ENCODE measurements at regions not wholly inside any gene's neighbourhood (a gene's known extent, or its start where the extent isn't known, plus 50 kb on each side); places are given as distances from the start of the nearest gene placed in this dataset.

- TF ChIP-seq CTCF (conservative IDR thresholded peaks at IDR 0.05; ENCODE audit: low read depth, low read length): no peak
- H3K4me3 ChIP-seq (ENCODE audit: low read depth, low read length): no peak overlapping the region
- no peak for DNase-seq (ENCODE audit: low read depth)
These were observed 1325.9 kb upstream of the B3GALT2 start for GRCh38 chr1:194512345-194512744.

GRCh38 chr1:194503209-194503608, 1316.8 kb upstream of the B3GALT2 start:
- DNase-seq (ENCODE audit: low read depth): no peak
- H3K4me3 ChIP-seq (ENCODE audit: low read depth, low read length): no peak overlapping the region
- no peak for TF ChIP-seq CTCF (conservative IDR thresholded peaks at IDR 0.05; ENCODE audit: low read depth, low read length)

- no peak overlapping the region for H3K4me3 ChIP-seq (ENCODE audit: low read depth, low read length)
- no peak for DNase-seq (ENCODE audit: low read depth)
- no peak for TF ChIP-seq CTCF (conservative IDR thresholded peaks at IDR 0.05; ENCODE audit: low read depth, low read length)
These were observed 1309.0 kb upstream of the B3GALT2 start for GRCh38 chr1:194495434-194495833.

GRCh38 chr1:194487172-194487571, 1300.8 kb upstream of the B3GALT2 start:
- TF ChIP-seq CTCF (conservative IDR thresholded peaks at IDR 0.05; ENCODE audit: low read depth, low read length): no peak
- H3K4me3 ChIP-seq (ENCODE audit: low read depth, low read length): no peak overlapping the region
- DNase-seq (ENCODE audit: low read depth): no peak

DNA sequence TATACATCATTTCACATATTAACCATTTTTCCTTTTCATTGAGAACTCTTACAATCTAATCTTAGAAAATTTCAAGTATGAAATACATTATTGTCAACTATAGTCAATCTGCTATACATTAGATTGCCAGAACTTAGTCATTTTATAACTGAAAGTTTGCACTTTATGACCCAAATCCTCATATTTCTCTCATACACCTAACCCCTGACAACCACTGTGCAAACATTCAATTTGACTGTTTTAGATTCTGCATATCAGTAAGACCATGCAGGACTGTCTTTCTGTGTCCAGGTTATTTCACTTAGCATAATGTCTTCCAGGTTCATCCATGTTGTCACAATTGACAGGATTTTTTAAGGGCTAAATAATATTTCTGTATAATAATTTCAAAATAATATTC, 1299.0 kb upstream of the B3GALT2 start:
- no peak for DNase-seq (ENCODE audit: low read depth)
- no peak for TF ChIP-seq CTCF (conservative IDR thresholded peaks at IDR 0.05; ENCODE audit: low read depth, low read length)
- no peak overlapping the region for H3K4me3 ChIP-seq (ENCODE audit: low read depth, low read length)

- no peak for DNase-seq (ENCODE audit: low read depth)
- TF ChIP-seq CTCF (conservative IDR thresholded peaks at IDR 0.05; ENCODE audit: low read depth, low read length): no peak
- no peak overlapping the region for H3K4me3 ChIP-seq (ENCODE audit: low read depth, low read length)
These were observed 1292.3 kb upstream of the B3GALT2 start for GRCh38 chr1:194478731-194479130.

DNA sequence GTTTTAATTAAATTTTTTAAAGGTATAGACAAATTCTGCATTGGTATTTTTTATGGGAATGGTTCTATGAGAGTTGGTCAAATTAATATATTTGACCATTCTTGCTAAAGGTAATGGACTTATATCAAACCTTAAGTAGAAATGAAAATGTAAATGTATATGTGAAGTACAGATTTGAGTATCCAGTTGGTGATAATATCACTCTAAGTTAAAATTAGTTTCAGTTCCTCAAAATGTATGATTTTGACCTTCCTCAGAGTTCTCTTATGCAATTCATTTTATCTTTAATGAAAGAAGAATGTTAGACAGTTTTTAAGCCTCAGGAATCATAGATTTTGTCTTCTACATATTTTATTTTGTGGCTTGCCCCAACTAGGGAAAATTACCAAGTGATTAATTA, 1291.5 kb upstream of the B3GALT2 start:
- H3K4me3 ChIP-seq (ENCODE audit: low read depth, low read length): no peak overlapping the region
- no peak for TF ChIP-seq CTCF (conservative IDR thresholded peaks at IDR 0.05; ENCODE audit: low read depth, low read length)
- no peak for DNase-seq (ENCODE audit: low read depth)

All from epithelial cell of proximal tubule (primary cell).